HCT116 (cell line): ENCODE measurements at regions not wholly inside any gene's neighbourhood (a gene's known extent, or its start where the extent isn't known, plus 50 kb on each side); places are given as distances from the start of the nearest gene placed in this dataset.

ENCODE experiments used
- ATAC-seq: fragments of 200-7000 bp; cut with Tn5 transposase; 2 replicates; pipeline ENCODE4 v1.9.1; 2020; ENCODE audit warnings: mild to moderate bottlenecking, moderate library complexity
- BruUV-seq: library from RNA; stranded (reverse); fragments of 400-500 nt; replicated peaks from 2 replicates; lab custom pipeline; 2021; lab: Mats Ljungman, UMichigan
- CTCF ChIA-PET: fragments of 300-600 bp; sonication (Branson Sonifier 250); formaldehyde crosslinking; loops from one replicate; lab custom pipeline; 2021; ENCODE audit warnings: antibody characterized with exemption; lab: Charles Lee
- POLR2A ChIA-PET: fragments of 300-600, 350-600 bp; sonication (Branson Sonifier 250); formaldehyde crosslinking; loops from one replicate; lab custom pipeline; 2021; ENCODE audit warnings: antibody characterized with exemption; lab: Charles Lee
- RAD21 ChIA-PET, 2 experiments: fragments of 300-600 bp; sonication (Branson Sonifier 250); formaldehyde crosslinking; loops; one replicate each; lab custom pipeline; 2023; ENCODE audit warnings: low total read pairs in 2 of 2; ENCODE audit not compliant: uncharacterized antibody in 2 of 2, unreplicated experiment in 2 of 2, low non-redundant PET in 1 of 2; lab: Charles Lee
- DNase-seq: peaks from one replicate; pipeline ENCODE4 v3.0.0-alpha.2; 2010; ENCODE audit warnings: low read depth, low spot score
- H2AFZ ChIP-seq: fragments of 200-600 bp; shearing (Covaris generic), sonication (generic); 2 replicates; pipeline ENCODE4 v1.6.1; 2017; ENCODE audit warnings: low read depth, mixed run types, mixed read lengths, antibody characterized with exemption, low read length; ENCODE audit not compliant: poor library complexity, severe bottlenecking
- H3K27ac ChIP-seq: 2 replicates; pipeline ENCODE4 v1.5.1; 2012; ENCODE audit warnings: low read depth, low read length
- H3K27me3 ChIP-seq: fragments of 200-600 bp; sonication (generic); 2 replicates; pipeline ENCODE4 v1.6.1; 2016; ENCODE audit warnings: mixed run types, low read length, mixed read lengths; ENCODE audit not compliant: insufficient read depth
- H3K36me3 ChIP-seq, 2 experiments: fragments of 200-500 bp in 1 of 2; fragments of 200-600 bp in 1 of 2; sonication (Bioruptor generic) in 1 of 2; sonication (generic) in 1 of 2; 2 replicates each; pipeline versions ENCODE4 v1.5.1 to v1.6.1; 2014 to 2016; ENCODE audit warnings: low read length in 2 of 2, inconsistent platforms in 1 of 2, mixed read lengths in 1 of 2, mixed run types in 1 of 2; ENCODE audit not compliant: insufficient read depth in 2 of 2, control insufficient read depth in 1 of 2
- H3K4me1 ChIP-seq, 2 experiments: fragments of 200-600 bp in 1 of 2; sonication (generic) in 1 of 2; 2 replicates each; pipeline versions ENCODE4 v1.5.1 to v1.6.1; 2012 to 2017; ENCODE audit warnings: low read length in 2 of 2, inconsistent platforms in 1 of 2, mild to moderate bottlenecking in 1 of 2, mixed read lengths in 1 of 2, mixed run types in 1 of 2, moderate library complexity in 1 of 2; ENCODE audit not compliant: insufficient read depth in 2 of 2, control insufficient read depth in 1 of 2
- H3K4me2 ChIP-seq: fragments of 200-600 bp; sonication (generic); 2 replicates; pipeline ENCODE4 v1.6.1; 2017; ENCODE audit warnings: mixed run types, low read length, mixed read lengths
- H3K4me3 ChIP-seq, 2 experiments: fragments of 200-600 bp in 1 of 2; sonication (generic) in 1 of 2; replicated peaks in 1 of 2; 2 replicates each; pipeline ENCODE4 v1.5.1; 2011 to 2016; ENCODE audit warnings: low read length in 2 of 2, control low read depth in 1 of 2, low read depth in 1 of 2, mild to moderate bottlenecking in 1 of 2, mixed read lengths in 1 of 2, mixed run types in 1 of 2
- H3K79me2 ChIP-seq: fragments of 200-600 bp; sonication (generic); 2 replicates; pipeline ENCODE4 v1.6.1; 2017; ENCODE audit warnings: mild to moderate bottlenecking, mixed run types, low read length, moderate library complexity, mixed read lengths; ENCODE audit not compliant: insufficient read depth
- H3K9ac ChIP-seq: fragments of 200-600 bp; sonication (generic); 2 replicates; pipeline ENCODE4 v1.6.1; 2016; ENCODE audit warnings: low read length, mixed read lengths
- H3K9me2 ChIP-seq: fragments of 200-600 bp; sonication (generic), shearing (Covaris generic); 2 replicates; pipeline ENCODE4 v1.6.1; 2017; ENCODE audit warnings: mixed run types, mild to moderate bottlenecking, moderate library complexity; ENCODE audit not compliant: insufficient read depth
- H3K9me3 ChIP-seq, 2 experiments: fragments of 200-500 bp in 1 of 2; fragments of 200-600 bp in 1 of 2; sonication (Bioruptor generic) in 1 of 2; sonication (generic) in 1 of 2; 2 replicates each; pipeline ENCODE4 v1.6.1; 2014 to 2017; ENCODE audit warnings: low read length in 2 of 2, mixed read lengths in 2 of 2, inconsistent platforms in 1 of 2, low read depth in 1 of 2, mild to moderate bottlenecking in 1 of 2, mixed run types in 1 of 2, moderate library complexity in 1 of 2; ENCODE audit not compliant: control insufficient read depth in 1 of 2, insufficient read depth in 1 of 2
- H4K20me1 ChIP-seq: fragments of 200-600 bp; sonication (generic), shearing (Covaris generic); 2 replicates; pipeline ENCODE4 v1.6.1; 2017; ENCODE audit warnings: mixed run types, mild to moderate bottlenecking, moderate library complexity; ENCODE audit not compliant: insufficient read depth
- ELF1 ChIP-seq: IDR thresholded peaks from 2 replicates; pipeline ENCODE4 v1.6.1; 2012; ENCODE audit warnings: low read depth, borderline replicate concordance
- FOSL1 ChIP-seq: IDR thresholded peaks from 2 replicates; pipeline ENCODE4 v1.6.1; 2012; ENCODE audit warnings: low read depth
- JUND ChIP-seq: IDR thresholded peaks from 2 replicates; pipeline ENCODE4 v1.6.1; 2012
- MAX ChIP-seq: IDR thresholded peaks from 2 replicates; pipeline ENCODE4 v1.6.1; 2012
- POLR2A ChIP-seq: IDR thresholded peaks from 2 replicates; pipeline ENCODE4 v1.7.0; 2011; ENCODE audit warnings: borderline replicate concordance; ENCODE audit not compliant: insufficient read depth, insufficient read length; ENCODE audit errors: extremely low read depth
- POLR2AphosphoS5 ChIP-seq: IDR thresholded peaks from 2 replicates; pipeline ENCODE4 v1.6.1; 2011; ENCODE audit warnings: mild to moderate bottlenecking, low read depth, low read length, moderate library complexity
- REST ChIP-seq: IDR thresholded peaks from 2 replicates; pipeline ENCODE4 v1.6.1; 2012; ENCODE audit warnings: low read depth
- SRF ChIP-seq: IDR thresholded peaks from 2 replicates; pipeline ENCODE4 v1.6.1; 2012; ENCODE audit warnings: low read depth
- ZBTB33 ChIP-seq: IDR thresholded peaks from 2 replicates; pipeline ENCODE4 v1.6.1; 2011; ENCODE audit warnings: mild to moderate bottlenecking, low read length, moderate library complexity; ENCODE audit not compliant: insufficient replicate concordance; ENCODE audit errors: extremely low read depth
- ZFX ChIP-seq: fragments of 450-650 bp; IDR thresholded peaks from 2 replicates; pipeline ENCODE4 v1.6.1; 2017
- intact Hi-C: fragments of 100-400 bp; cut with micrococcal nuclease; formaldehyde crosslinking; loops from 2 replicates; pipeline ENCODE4 v1.10.0; 2022
- TF ChIP-seq, protein P1 (sequence below): IDR thresholded peaks from 2 replicates; pipeline ENCODE4 v1.6.1; 2012
- TF ChIP-seq, protein P2 (sequence below), 3 experiments: fragments of 200-600 bp in 1 of 3; sonication (generic) in 1 of 3; IDR thresholded peaks in 2 of 3; conservative IDR thresholded peaks in 1 of 3; 2 replicates each; pipeline ENCODE4 v1.5.1; 2012 to 2017; ENCODE audit warnings: low read depth in 2 of 3, low read length in 2 of 3, antibody characterized with exemption in 1 of 3, borderline replicate concordance in 1 of 3, control low read depth in 1 of 3, mild to moderate bottlenecking in 1 of 3, mixed read lengths in 1 of 3, mixed run types in 1 of 3, moderate library complexity in 1 of 3; ENCODE audit not compliant: insufficient read depth in 1 of 3

DNA sequence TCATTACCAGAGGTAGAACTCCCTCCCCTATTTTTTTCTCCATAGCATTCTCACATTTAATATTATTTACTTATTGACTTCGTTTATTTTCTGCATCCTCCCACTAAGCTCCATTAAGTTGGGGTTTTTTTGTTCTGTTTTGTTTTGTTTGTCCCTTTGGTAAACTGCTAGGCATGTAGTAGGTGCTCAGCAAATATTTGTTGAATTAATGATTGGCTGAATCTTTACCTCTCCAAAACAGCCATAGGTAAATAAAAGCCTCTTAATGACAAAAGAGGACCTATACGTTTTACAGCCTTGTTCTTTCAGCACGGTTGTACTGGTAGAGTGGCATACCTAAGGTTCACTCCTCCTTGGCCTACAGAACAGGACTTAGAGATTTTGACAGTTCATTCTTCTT is 52.0 kb downstream of the PRORP start:
- Histone ChIP-seq H2AFZ (no peak overlapping the region), H3K4me2 (no peak overlapping the region), H3K9me3 (no peaks in the 10 kb centered on the region)
- BruUV-seq = no TSS peak
- DNase-seq = no peak
- CTCF ChIA-PET = no interaction called here
- TF ChIP-seq ZBTB33 (no peak), MAX (no peak), REST (no peak), SRF (no peak), POLR2AphosphoS5 (no peak), ELF1 (no peak), FOSL1 (no peak), JUND (no peak), ZFX (no peak), POLR2A (no peak)
- TF ChIP-seq, protein P1, sequence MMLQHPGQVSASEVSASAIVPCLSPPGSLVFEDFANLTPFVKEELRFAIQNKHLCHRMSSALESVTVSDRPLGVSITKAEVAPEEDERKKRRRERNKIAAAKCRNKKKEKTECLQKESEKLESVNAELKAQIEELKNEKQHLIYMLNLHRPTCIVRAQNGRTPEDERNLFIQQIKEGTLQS = no peak
- TF ChIP-seq, protein P2, sequence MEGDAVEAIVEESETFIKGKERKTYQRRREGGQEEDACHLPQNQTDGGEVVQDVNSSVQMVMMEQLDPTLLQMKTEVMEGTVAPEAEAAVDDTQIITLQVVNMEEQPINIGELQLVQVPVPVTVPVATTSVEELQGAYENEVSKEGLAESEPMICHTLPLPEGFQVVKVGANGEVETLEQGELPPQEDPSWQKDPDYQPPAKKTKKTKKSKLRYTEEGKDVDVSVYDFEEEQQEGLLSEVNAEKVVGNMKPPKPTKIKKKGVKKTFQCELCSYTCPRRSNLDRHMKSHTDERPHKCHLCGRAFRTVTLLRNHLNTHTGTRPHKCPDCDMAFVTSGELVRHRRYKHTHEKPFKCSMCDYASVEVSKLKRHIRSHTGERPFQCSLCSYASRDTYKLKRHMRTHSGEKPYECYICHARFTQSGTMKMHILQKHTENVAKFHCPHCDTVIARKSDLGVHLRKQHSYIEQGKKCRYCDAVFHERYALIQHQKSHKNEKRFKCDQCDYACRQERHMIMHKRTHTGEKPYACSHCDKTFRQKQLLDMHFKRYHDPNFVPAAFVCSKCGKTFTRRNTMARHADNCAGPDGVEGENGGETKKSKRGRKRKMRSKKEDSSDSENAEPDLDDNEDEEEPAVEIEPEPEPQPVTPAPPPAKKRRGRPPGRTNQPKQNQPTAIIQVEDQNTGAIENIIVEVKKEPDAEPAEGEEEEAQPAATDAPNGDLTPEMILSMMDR (IDR thresholded peaks at IDR 0.05 in 2 of 3, conservative IDR thresholded peaks at IDR 0.05 in 1 of 3; ENCODE audit: borderline replicate concordance in 1 of 3, insufficient read depth in 1 of 3, low read depth in 2 of 3, low read length in 2 of 3) = no peak
- TF ChIP-seq, all 23 proteins: peak for 0
- Histone ChIP-seq H4K20me1 (no peaks in the 10 kb centered on the region), H3K27ac (no peak overlapping the region), H3K4me1 (no peaks in the 10 kb centered on the region), H3K4me3 (no peak overlapping the region), H3K27me3 (no peaks in the 10 kb centered on the region), H3K36me3 (no peaks in the 10 kb centered on the region), H3K9ac (no peak overlapping the region), H3K79me2 (no peaks in the 10 kb centered on the region), H3K9me2 (no peaks in the 10 kb centered on the region)
- ATAC-seq = no peak
- RAD21 ChIA-PET = no interaction called here
- POLR2A ChIA-PET = no interaction called here
- intact Hi-C loops = no loop called here
